ENCODE measurements at regions not wholly inside any gene's neighbourhood (a gene's known extent, or its start where the extent isn't known, plus 50 kb on each side); places are given as distances from the start of the nearest gene placed in this dataset.

DNA sequence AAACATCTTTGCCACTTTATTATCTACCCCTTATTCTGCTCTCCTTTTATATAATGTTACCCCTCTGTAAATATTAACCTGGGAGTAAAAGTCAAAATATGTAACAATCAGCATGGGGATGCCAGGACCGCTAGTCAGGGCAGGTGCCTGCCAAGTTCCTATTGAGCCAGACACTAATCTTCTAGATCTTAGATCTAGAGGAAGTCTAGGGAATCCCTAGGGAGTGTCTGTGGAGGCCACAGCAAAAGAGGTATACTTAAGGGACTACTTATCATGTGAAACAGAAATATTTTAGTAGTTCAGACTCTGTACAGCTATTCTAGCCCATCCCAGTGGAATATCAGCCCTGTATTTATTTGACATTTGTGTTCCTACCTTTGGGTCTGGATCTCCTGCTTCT lies 600.8 kb upstream of the CDH2 start:
- TF ChIP-seq, protein P1, sequence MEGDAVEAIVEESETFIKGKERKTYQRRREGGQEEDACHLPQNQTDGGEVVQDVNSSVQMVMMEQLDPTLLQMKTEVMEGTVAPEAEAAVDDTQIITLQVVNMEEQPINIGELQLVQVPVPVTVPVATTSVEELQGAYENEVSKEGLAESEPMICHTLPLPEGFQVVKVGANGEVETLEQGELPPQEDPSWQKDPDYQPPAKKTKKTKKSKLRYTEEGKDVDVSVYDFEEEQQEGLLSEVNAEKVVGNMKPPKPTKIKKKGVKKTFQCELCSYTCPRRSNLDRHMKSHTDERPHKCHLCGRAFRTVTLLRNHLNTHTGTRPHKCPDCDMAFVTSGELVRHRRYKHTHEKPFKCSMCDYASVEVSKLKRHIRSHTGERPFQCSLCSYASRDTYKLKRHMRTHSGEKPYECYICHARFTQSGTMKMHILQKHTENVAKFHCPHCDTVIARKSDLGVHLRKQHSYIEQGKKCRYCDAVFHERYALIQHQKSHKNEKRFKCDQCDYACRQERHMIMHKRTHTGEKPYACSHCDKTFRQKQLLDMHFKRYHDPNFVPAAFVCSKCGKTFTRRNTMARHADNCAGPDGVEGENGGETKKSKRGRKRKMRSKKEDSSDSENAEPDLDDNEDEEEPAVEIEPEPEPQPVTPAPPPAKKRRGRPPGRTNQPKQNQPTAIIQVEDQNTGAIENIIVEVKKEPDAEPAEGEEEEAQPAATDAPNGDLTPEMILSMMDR (optimal IDR thresholded peaks at IDR 0.05 in 1 of 3, IDR thresholded peaks at IDR 0.05 in 1 of 3, conservative IDR thresholded peaks at IDR 0.05 in 1 of 3; ENCODE audit: extremely low read depth in 1 of 3, insufficient read depth in 2 of 3, low read length in 3 of 3) = no peak
- TF ChIP-seq EZH2 (IDR thresholded peaks at IDR 0.05; ENCODE audit: low read length) = no peak

Measured in keratinocyte (primary cell).